HepG2 (cell line): ENCODE measurements at regions not wholly inside any gene's neighbourhood (a gene's known extent, or its start where the extent isn't known, plus 50 kb on each side); places are given as distances from the start of the nearest gene placed in this dataset.
A peak's percentile ranks its signal among the peaks of the same experiment; 100 is the strongest.

ENCODE experiments used
- ARID5B ChIP-seq: IDR thresholded peaks from 2 replicates; pipeline ENCODE4 v1.4.0; 2020; ENCODE audit warnings: mild to moderate bottlenecking, missing genetic modification reagents
- CHCHD3 ChIP-seq: sonication (generic); formaldehyde crosslinking; IDR thresholded peaks from 2 replicates; pipeline ENCODE4 v1.8.0; 2022; ENCODE audit warnings: mild to moderate bottlenecking, missing genetic modification reagents, moderate library complexity
- FOXA1 ChIP-seq, 2 experiments: fragments of 450-650 bp in 1 of 2; sonication (generic) in 1 of 2; formaldehyde crosslinking in 1 of 2; IDR thresholded peaks; 2 replicates each; pipeline versions ENCODE4 v1.4.0 to v1.6.1; 2016 to 2020; ENCODE audit warnings: missing genetic modification reagents in 1 of 2
- FOXK2 ChIP-seq: fragments of 450-650 bp; IDR thresholded peaks from 2 replicates; pipeline ENCODE4 v1.6.1; 2016
- HOXA9 ChIP-seq: sonication (generic); formaldehyde crosslinking; IDR thresholded peaks from 2 replicates; pipeline ENCODE4 v1.8.1; 2022; ENCODE audit warnings: missing genetic modification reagents, mild to moderate bottlenecking, moderate library complexity, borderline replicate concordance
- MAZ ChIP-seq, 2 experiments: sonication (generic) in 1 of 2; formaldehyde crosslinking in 1 of 2; IDR thresholded peaks; 2 replicates each; pipeline versions ENCODE4 v1.5.0 to v1.6.1; 2012 to 2020; ENCODE audit warnings: low read depth in 2 of 2, mild to moderate bottlenecking in 2 of 2, borderline replicate concordance in 1 of 2, improper control_type of control experiment in 1 of 2, low read length in 1 of 2, missing genetic modification reagents in 1 of 2, moderate library complexity in 1 of 2
- MEF2D ChIP-seq: sonication (generic); formaldehyde crosslinking; IDR thresholded peaks from 2 replicates; pipeline ENCODE4 v1.5.1; 2020; ENCODE audit warnings: mild to moderate bottlenecking, missing genetic modification reagents
- MIER3 ChIP-seq: IDR thresholded peaks from 2 replicates; pipeline ENCODE4 v1.6.1; 2016; ENCODE audit warnings: missing compliant biosample characterization, borderline replicate concordance
- NCOA1 ChIP-seq: sonication (generic); formaldehyde crosslinking; IDR thresholded peaks from 2 replicates; pipeline ENCODE4 v1.9.0; 2021; ENCODE audit warnings: missing genetic modification reagents
- NFYB ChIP-seq: sonication (generic); formaldehyde crosslinking; IDR thresholded peaks from 2 replicates; pipeline ENCODE4 v1.4.0; 2020; ENCODE audit warnings: missing genetic modification reagents
- NPAS2 ChIP-seq: sonication (generic); formaldehyde crosslinking; IDR thresholded peaks from 2 replicates; pipeline ENCODE4 v1.8.0; 2022; ENCODE audit warnings: mild to moderate bottlenecking, missing genetic modification reagents, borderline replicate concordance
- RFXANK ChIP-seq: IDR thresholded peaks from 2 replicates; pipeline ENCODE4 v1.6.1; 2016
- SMC3 ChIP-seq: IDR thresholded peaks from 2 replicates; pipeline ENCODE4 v1.6.1; 2011; ENCODE audit warnings: low read length, improper control_type of control experiment
- SOX5 ChIP-seq: IDR thresholded peaks from 2 replicates; pipeline ENCODE4 v1.6.1; 2016; ENCODE audit warnings: borderline replicate concordance
- SOX6 ChIP-seq, 2 experiments: fragments of 450-650 bp in 1 of 2; sonication (generic) in 1 of 2; formaldehyde crosslinking in 1 of 2; IDR thresholded peaks; 2 replicates each; pipeline versions ENCODE4 v1.4.0 to v1.6.1; 2017 to 2020; ENCODE audit warnings: antibody characterized with exemption in 1 of 2, mild to moderate bottlenecking in 1 of 2, missing genetic modification reagents in 1 of 2
- TBX2 ChIP-seq: sonication (generic); formaldehyde crosslinking; IDR thresholded peaks from 2 replicates; pipeline ENCODE4 v1.5.0; 2020; ENCODE audit warnings: missing genetic modification reagents, mild to moderate bottlenecking, borderline replicate concordance
- ZNF484 ChIP-seq: sonication (generic); formaldehyde crosslinking; IDR thresholded peaks from 2 replicates; pipeline ENCODE4 v1.5.1; 2020; ENCODE audit warnings: mild to moderate bottlenecking, low read depth, missing genetic modification reagents, borderline replicate concordance
- ZSCAN12 ChIP-seq: sonication (generic); formaldehyde crosslinking; IDR thresholded peaks from 2 replicates; pipeline ENCODE4 v1.9.0; 2021; ENCODE audit warnings: mild to moderate bottlenecking, missing genetic modification reagents
- ZSCAN30 ChIP-seq: sonication (generic); formaldehyde crosslinking; IDR thresholded peaks from 2 replicates; pipeline ENCODE4 v1.5.0; 2020; ENCODE audit warnings: mild to moderate bottlenecking, missing genetic modification reagents
- TF ChIP-seq, protein P1 (sequence below): sonication (generic); formaldehyde crosslinking; IDR thresholded peaks from 2 replicates; pipeline ENCODE4 v1.5.1; 2020; ENCODE audit warnings: mild to moderate bottlenecking, missing genetic modification reagents, moderate library complexity
- TF ChIP-seq, protein P2 (sequence below): sonication (generic); IDR thresholded peaks from 2 replicates; pipeline ENCODE4 v1.6.1; 2016; ENCODE audit warnings: low read depth, borderline replicate concordance

DNA sequence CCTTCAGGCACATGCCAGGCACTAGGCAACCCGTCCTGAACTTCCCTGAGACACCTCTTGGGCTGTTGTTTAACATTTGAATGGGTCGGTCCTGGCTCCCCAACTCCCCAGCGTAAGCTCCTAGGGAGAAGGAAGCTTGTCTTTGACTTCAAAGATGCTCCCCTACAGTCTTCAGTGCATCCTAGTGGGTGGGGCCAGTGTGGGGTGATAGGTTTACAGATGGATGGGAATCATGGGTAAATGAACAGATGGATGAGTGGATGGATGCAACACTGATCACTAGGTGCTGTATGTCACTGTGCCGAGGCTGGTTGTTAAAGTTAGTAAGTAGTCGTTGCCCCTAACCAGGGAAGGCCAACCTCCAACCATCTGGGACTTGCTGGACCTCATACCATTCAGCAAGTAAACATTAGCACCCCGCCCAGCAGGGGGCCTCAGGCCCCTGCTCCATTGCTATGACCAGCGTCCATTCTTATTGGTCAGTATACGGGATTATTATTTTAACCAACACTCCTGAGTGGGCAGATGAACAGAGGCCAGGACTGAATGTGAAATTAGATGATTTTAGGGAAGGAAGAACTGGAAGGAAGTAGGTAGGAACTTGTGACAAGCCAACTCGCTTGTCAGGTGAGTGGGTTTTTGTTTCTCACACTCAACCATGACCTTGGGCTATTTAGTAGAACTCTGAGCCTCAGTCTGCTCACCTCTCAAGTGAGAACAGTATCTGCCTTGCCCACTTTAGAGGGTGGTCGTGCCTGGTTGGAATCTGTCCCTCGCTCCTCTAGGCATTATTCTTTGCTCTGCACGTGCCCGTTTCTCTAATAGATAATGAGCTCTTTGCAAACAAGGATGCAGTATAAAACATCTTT is 82.9 kb upstream of the FOXP4 start (continued):
- peak; percentile 60; the same call in 1 of the 2 replicates for TF ChIP-seq NFYB
- TF ChIP-seq NPAS2: no peak
- no peak for TF ChIP-seq ZSCAN12 (CRISPR knock-in tag)
- peak; percentile 64; the same call in 1 of the 2 replicates for TF ChIP-seq MIER3 (CRISPR knock-in tag)
- peak; percentile 39; the same call in 1 of the 2 replicates for TF ChIP-seq TBX2
- no peak for TF ChIP-seq FOXK2
- TF ChIP-seq FOXA1 (IDR thresholded peaks at IDR 0.05): no peak
- TF ChIP-seq FOXA1 (CRISPR knock-in tag; IDR thresholded peaks at IDR 0.05): 0 out of 2 replicates have a peak, but pooled peaks have one; percentile 22
- peak; percentile 49; the same call in 1 of the 2 replicates for TF ChIP-seq ARID5B (CRISPR knock-in tag)
- TF ChIP-seq NCOA1 (CRISPR knock-in tag): no peak
- TF ChIP-seq, protein P1, sequence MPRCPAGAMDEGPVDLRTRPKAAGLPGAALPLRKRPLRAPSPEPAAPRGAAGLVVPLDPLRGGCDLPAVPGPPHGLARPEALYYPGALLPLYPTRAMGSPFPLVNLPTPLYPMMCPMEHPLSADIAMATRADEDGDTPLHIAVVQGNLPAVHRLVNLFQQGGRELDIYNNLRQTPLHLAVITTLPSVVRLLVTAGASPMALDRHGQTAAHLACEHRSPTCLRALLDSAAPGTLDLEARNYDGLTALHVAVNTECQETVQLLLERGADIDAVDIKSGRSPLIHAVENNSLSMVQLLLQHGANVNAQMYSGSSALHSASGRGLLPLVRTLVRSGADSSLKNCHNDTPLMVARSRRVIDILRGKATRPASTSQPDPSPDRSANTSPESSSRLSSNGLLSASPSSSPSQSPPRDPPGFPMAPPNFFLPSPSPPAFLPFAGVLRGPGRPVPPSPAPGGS (CRISPR knock-in tag): no peak
- TF ChIP-seq, protein P2, sequence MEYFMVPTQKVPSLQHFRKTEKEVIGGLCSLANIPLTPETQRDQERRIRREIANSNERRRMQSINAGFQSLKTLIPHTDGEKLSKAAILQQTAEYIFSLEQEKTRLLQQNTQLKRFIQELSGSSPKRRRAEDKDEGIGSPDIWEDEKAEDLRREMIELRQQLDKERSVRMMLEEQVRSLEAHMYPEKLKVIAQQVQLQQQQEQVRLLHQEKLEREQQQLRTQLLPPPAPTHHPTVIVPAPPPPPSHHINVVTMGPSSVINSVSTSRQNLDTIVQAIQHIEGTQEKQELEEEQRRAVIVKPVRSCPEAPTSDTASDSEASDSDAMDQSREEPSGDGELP: 0 out of 2 replicates have a peak, but pooled peaks have one; percentile 31
- peak; percentile 98 for TF ChIP-seq SMC3
- TF ChIP-seq ZNF484 (CRISPR knock-in tag): no peak
- no peak for TF ChIP-seq ZSCAN30 (CRISPR knock-in tag)
- TF ChIP-seq MEF2D (CRISPR knock-in tag): no peak
- TF ChIP-seq RFXANK: no peak
- TF ChIP-seq HOXA9 (CRISPR knock-in tag): no peak
- 0 out of 2 replicates have a peak, but pooled peaks have one; percentile 9 for TF ChIP-seq SOX5 (CRISPR knock-in tag)
- no peak for TF ChIP-seq SOX6 (IDR thresholded peaks at IDR 0.05)
- TF ChIP-seq SOX6 (CRISPR knock-in tag; IDR thresholded peaks at IDR 0.05): peak; percentile 9; the same call in 1 of the 2 replicates
- no peak for TF ChIP-seq CHCHD3
- TF ChIP-seq MAZ (IDR thresholded peaks at IDR 0.05; ENCODE audit: borderline replicate concordance, low read depth, low read length): no peak
- peak; percentile 40; the same call in 1 of the 2 replicates for TF ChIP-seq MAZ (CRISPR knock-in tag; IDR thresholded peaks at IDR 0.05; ENCODE audit: low read depth)
